Gastroesophageal sphincter (tissue), 4 donors: ENCODE measurements at regions not wholly inside any gene's neighbourhood (a gene's known extent, or its start where the extent isn't known, plus 50 kb on each side); places are given as distances from the start of the nearest gene placed in this dataset.

Experiments
- ATAC-seq: fragments of 150-250 bp; one replicate; pipeline ENCODE4 v1.9.1; 2016; ENCODE audit warnings: mild to moderate bottlenecking, moderate library complexity
- H3K27ac ChIP-seq, 4 donors: fragments of 200-600 bp; sonication (generic) in 3 of 4; 1 replicate in 3 of 4; 2 replicates in 1 of 4; pipeline ENCODE4 v1.5.1; 2016 to 2019
- H3K27me3 ChIP-seq: fragments of 200-600 bp; sonication (generic); one replicate; pipeline ENCODE4 v1.5.1; 2019
- H3K36me3 ChIP-seq, 2 donors: fragments of 200-600 bp; sonication (generic); one replicate each; pipeline ENCODE4 v1.5.1; 2019; ENCODE audit warnings: control low read depth in 1 of 2
- H3K4me1 ChIP-seq, 3 donors: fragments of 200-600 bp; sonication (generic); 1 replicate in 2 of 3; 2 replicates in 1 of 3; pipeline ENCODE4 v1.5.1; 2016 to 2019; ENCODE audit warnings: control low read depth in 2 of 3
- H3K4me3 ChIP-seq, 2 donors: fragments of 200-600 bp; sonication (generic); one replicate each; pipeline ENCODE4 v1.5.1; 2019; ENCODE audit warnings: mild to moderate bottlenecking in 1 of 2, moderate library complexity in 1 of 2
- H3K9me3 ChIP-seq, 3 donors: fragments of 200-600 bp; sonication (generic); one replicate each; pipeline ENCODE4 v1.5.1; 2017 to 2019; ENCODE audit warnings: control low read depth in 2 of 3
- CTCF ChIP-seq, 4 experiments: fragments of 200-600 bp in 2 of 4; fragments of 450-650 bp in 2 of 4; sonication (generic) in 1 of 4; IDR thresholded peaks; one replicate each; pipeline ENCODE4 v1.5.1; 2017 to 2019; ENCODE audit warnings: antibody characterized with exemption in 4 of 4, mild to moderate bottlenecking in 2 of 4, moderate library complexity in 2 of 4
- EP300 ChIP-seq: sonication (generic); formaldehyde crosslinking; IDR thresholded peaks from one replicate; pipeline ENCODE4 v1.6.1; 2017; ENCODE audit warnings: antibody characterized with exemption, mild to moderate bottlenecking
- POLR2A ChIP-seq, 2 donors: fragments of 450-650 bp; IDR thresholded peaks; one replicate each; pipeline ENCODE4 v1.6.1; 2017; ENCODE audit warnings: antibody characterized with exemption in 2 of 2, mild to moderate bottlenecking in 2 of 2, moderate library complexity in 1 of 2
- POLR2AphosphoS5 ChIP-seq: sonication (generic); formaldehyde crosslinking; IDR thresholded peaks from one replicate; pipeline ENCODE4 v1.6.1; 2017; ENCODE audit warnings: antibody characterized with exemption
- WGBS, 2 donors: methylation state at CpG; one replicate each; pipeline ENCODE4 v1.1.5; 2018; ENCODE audit warnings: low coverage in 1 of 2; 5-methylcytosine and 5-hydroxymethylcytosine counted together

DNA sequence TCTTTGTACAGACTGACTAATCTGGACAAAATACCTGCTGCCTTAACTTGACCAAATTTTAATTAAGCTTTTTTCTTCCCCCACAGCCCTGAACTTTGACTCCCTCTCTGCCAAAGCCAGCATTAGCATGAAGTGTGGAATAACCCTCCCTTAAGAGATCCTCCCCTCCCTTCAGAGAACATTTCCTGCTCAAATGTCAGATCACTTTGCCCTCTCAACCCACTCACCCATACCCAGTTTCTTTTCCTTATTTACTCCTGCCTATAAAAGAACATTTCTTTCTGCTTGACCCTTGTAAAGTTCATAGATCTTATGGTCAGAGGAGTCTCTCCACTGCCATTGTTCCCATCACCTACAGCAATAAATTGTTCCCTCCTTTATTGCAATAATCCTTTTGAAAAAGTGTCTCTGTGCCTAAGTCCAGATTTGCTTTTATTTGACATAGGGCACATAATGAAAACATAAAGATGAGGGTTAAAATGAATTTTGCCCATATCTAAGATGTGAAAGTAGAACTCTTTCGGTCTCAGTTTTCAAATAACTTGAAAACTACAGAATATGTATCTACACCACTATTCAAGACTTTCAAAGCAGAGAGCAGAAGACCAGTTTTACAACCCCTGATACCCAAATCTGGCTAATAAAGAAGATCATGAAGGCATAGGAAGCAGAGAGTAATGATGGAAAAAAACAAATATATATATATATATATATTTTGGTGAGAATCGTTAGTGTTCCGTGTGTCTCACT lies 289.7 kb upstream of the ANXA10 start:
- Histone ChIP-seq H3K4me1 (no peaks in the 10 kb centered on the region), H3K9me3 (no peaks in the 10 kb centered on the region), H3K27me3 (no peaks in the 10 kb centered on the region), H3K4me3 (no peak overlapping the region), H3K36me3 (no peaks in the 10 kb centered on the region), H3K27ac (no peak overlapping the region)
- ATAC-seq, result no peak
- TF ChIP-seq POLR2A (IDR thresholded peaks at IDR 0.05) (no peak), POLR2AphosphoS5 (no peak), EP300 (no peak), CTCF (IDR thresholded peaks at IDR 0.05) (no peak)
- 88 to 93% methylated on average over 3 of the region's 3 CpGs for WGBS, 2 donors

DNA sequence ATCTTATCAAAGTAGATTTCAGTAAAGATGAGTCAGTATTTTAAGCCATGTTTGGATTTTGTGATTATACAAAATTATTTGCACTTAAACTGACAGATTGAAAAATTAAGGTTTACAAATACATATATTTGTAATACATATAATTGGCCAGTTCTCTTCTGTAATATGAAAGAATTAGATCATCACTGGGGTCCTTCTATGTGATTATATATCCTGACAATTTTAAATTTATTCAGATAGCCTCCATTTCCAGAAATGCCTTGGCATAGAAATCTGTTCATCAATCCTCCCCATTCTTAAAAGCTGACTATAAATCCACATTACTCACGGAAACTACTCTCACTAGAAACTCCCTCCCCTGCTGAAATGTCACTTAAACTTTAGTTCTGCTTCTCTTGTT lies 280.4 kb upstream of the ANXA10 start:
- TF ChIP-seq CTCF (IDR thresholded peaks at IDR 0.05) (no peak), POLR2AphosphoS5 (no peak), EP300 (no peak), POLR2A (IDR thresholded peaks at IDR 0.05) (no peak)
- 50 to 76% methylated on average over 1 of the region's 1 CpG for WGBS, 2 donors

GRCh38 chr4:167826281-167826680 lies 266.1 kb upstream of the ANXA10 start:
- Histone ChIP-seq H3K9me3 (no peaks in the 10 kb centered on the region), H3K4me3 (no peak overlapping the region), H3K27me3 (no peaks in the 10 kb centered on the region), H3K36me3 (no peaks in the 10 kb centered on the region), H3K27ac (no peak overlapping the region), H3K4me1 (no peaks in the 10 kb centered on the region)
- TF ChIP-seq EP300 (no peak), CTCF (IDR thresholded peaks at IDR 0.05) (no peak), POLR2AphosphoS5 (no peak), POLR2A (IDR thresholded peaks at IDR 0.05) (no peak)
- WGBS, 2 donors, result 60 to 100% methylated on average over 2 of the region's 2 CpGs
- ATAC-seq, result no peak

More for the DNA sequence above, 280.4 kb upstream of the ANXA10 start:
- Histone ChIP-seq H3K36me3 (no peaks in the 10 kb centered on the region), H3K27ac (no peak overlapping the region), H3K27me3 (no peaks in the 10 kb centered on the region), H3K9me3 (peaks cover 0 to 14% (median 0%) of the 10 kb centered on the region in 3 donors), H3K4me3 (no peak overlapping the region), H3K4me1 (no peaks in the 10 kb centered on the region)
- no peak for ATAC-seq

- Histone ChIP-seq H3K36me3 (no peaks in the 10 kb centered on the region), H3K4me3 (no peak overlapping the region), H3K4me1 (no peaks in the 10 kb centered on the region), H3K27ac (no peak overlapping the region), H3K9me3 (no peaks in the 10 kb centered on the region), H3K27me3 (no peaks in the 10 kb centered on the region)
- ATAC-seq, result no peak
- no peak for TF ChIP-seq POLR2A (IDR thresholded peaks at IDR 0.05)
- TF ChIP-seq POLR2AphosphoS5, result no peak
- TF ChIP-seq CTCF (IDR thresholded peaks at IDR 0.05), result no peak
- no peak for TF ChIP-seq EP300
Measured at GRCh38 chr4:167831855-167832254, 260.5 kb upstream of the ANXA10 start.

DNA sequence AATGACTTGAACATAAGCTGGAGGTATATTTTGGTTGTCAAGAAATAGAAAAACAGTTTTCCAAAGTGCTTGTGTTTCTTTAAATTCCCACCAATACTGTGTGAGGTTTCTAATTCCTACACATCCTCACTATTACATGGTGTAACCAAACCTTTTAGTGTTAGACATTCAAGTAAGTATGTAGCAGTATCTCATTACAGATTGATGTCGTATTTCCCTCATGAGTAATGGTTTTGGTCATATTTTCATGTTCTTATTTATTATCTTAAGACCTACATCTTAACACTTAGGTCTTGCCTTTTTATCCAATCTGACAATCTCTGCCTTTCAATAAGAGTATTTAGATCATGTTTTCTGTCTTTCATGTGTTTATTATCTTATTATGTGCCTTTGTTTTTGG lies 253.7 kb upstream of the ANXA10 start:
- Histone ChIP-seq H3K9me3 (no peaks in the 10 kb centered on the region), H3K27ac (no peak overlapping the region), H3K4me3 (no peak overlapping the region), H3K36me3 (no peaks in the 10 kb centered on the region), H3K4me1 (no peaks in the 10 kb centered on the region), H3K27me3 (no peaks in the 10 kb centered on the region)
- whole genome bisulfite sequencing, 2 donors, result 69 to 95% methylated on average over 1 of the region's 1 CpG
- TF ChIP-seq POLR2A (IDR thresholded peaks at IDR 0.05), result no peak
- no peak for TF ChIP-seq EP300
- TF ChIP-seq POLR2AphosphoS5, result no peak
- no peak for TF ChIP-seq CTCF (IDR thresholded peaks at IDR 0.05)
- ATAC-seq, result no peak
